ENCODE measurements at regions not wholly inside any gene's neighbourhood (a gene's known extent, or its start where the extent isn't known, plus 50 kb on each side); places are given as distances from the start of the nearest gene placed in this dataset.

- no peak for TF ChIP-seq POLR2AphosphoS5 (IDR thresholded peaks at IDR 0.05)
- TF ChIP-seq TAF1 (IDR thresholded peaks at IDR 0.05; ENCODE audit: low read depth), result no peak
- TF ChIP-seq RAD21 (conservative IDR thresholded peaks at IDR 0.05), result no peak
- TF ChIP-seq, protein P1, sequence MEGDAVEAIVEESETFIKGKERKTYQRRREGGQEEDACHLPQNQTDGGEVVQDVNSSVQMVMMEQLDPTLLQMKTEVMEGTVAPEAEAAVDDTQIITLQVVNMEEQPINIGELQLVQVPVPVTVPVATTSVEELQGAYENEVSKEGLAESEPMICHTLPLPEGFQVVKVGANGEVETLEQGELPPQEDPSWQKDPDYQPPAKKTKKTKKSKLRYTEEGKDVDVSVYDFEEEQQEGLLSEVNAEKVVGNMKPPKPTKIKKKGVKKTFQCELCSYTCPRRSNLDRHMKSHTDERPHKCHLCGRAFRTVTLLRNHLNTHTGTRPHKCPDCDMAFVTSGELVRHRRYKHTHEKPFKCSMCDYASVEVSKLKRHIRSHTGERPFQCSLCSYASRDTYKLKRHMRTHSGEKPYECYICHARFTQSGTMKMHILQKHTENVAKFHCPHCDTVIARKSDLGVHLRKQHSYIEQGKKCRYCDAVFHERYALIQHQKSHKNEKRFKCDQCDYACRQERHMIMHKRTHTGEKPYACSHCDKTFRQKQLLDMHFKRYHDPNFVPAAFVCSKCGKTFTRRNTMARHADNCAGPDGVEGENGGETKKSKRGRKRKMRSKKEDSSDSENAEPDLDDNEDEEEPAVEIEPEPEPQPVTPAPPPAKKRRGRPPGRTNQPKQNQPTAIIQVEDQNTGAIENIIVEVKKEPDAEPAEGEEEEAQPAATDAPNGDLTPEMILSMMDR (IDR thresholded peaks at IDR 0.05; ENCODE audit: poor library complexity, severe bottlenecking), result no peak
- no peak for TF ChIP-seq MXI1 (conservative IDR thresholded peaks at IDR 0.05; ENCODE audit: poor library complexity, severe bottlenecking)
- TF ChIP-seq SMC3 (conservative IDR thresholded peaks at IDR 0.05; ENCODE audit: poor library complexity), result no peak
- no peak for TF ChIP-seq EZH2 (IDR thresholded peaks at IDR 0.05; ENCODE audit: borderline replicate concordance, insufficient read depth, low read length, poor library complexity, severe bottlenecking)
- TF ChIP-seq EP300 (conservative IDR thresholded peaks at IDR 0.05; ENCODE audit: poor library complexity, severe bottlenecking), result no peak
- TF ChIP-seq, protein P2, sequence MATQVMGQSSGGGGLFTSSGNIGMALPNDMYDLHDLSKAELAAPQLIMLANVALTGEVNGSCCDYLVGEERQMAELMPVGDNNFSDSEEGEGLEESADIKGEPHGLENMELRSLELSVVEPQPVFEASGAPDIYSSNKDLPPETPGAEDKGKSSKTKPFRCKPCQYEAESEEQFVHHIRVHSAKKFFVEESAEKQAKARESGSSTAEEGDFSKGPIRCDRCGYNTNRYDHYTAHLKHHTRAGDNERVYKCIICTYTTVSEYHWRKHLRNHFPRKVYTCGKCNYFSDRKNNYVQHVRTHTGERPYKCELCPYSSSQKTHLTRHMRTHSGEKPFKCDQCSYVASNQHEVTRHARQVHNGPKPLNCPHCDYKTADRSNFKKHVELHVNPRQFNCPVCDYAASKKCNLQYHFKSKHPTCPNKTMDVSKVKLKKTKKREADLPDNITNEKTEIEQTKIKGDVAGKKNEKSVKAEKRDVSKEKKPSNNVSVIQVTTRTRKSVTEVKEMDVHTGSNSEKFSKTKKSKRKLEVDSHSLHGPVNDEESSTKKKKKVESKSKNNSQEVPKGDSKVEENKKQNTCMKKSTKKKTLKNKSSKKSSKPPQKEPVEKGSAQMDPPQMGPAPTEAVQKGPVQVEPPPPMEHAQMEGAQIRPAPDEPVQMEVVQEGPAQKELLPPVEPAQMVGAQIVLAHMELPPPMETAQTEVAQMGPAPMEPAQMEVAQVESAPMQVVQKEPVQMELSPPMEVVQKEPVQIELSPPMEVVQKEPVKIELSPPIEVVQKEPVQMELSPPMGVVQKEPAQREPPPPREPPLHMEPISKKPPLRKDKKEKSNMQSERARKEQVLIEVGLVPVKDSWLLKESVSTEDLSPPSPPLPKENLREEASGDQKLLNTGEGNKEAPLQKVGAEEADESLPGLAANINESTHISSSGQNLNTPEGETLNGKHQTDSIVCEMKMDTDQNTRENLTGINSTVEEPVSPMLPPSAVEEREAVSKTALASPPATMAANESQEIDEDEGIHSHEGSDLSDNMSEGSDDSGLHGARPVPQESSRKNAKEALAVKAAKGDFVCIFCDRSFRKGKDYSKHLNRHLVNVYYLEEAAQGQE (IDR thresholded peaks at IDR 0.05; ENCODE audit: borderline replicate concordance), result no peak
- Histone ChIP-seq H3K36me3 (ENCODE audit: insufficient read depth, low read length) (no peaks in the 10 kb centered on the region), H3K4me2 (ENCODE audit: low read length) (no peak overlapping the region), H3K9me2 (ENCODE audit: insufficient read depth, low read length) (no peaks in the 10 kb centered on the region), H3K27me3 (ENCODE audit: insufficient read depth, low read depth, low read length) (no peaks in the 10 kb centered on the region), H3K9ac (ENCODE audit: low read length) (no peak overlapping the region), H3K9me3 (ENCODE audit: low read length) (no peaks in the 10 kb centered on the region), H4K20me1 (ENCODE audit: insufficient read depth) (no peaks in the 10 kb centered on the region), H3K79me2 (replicated peaks; ENCODE audit: insufficient read depth, low read length) (no peaks in the 10 kb centered on the region), H2AFZ (ENCODE audit: low read depth, low read length) (no peak overlapping the region), H3F3A (ENCODE audit: insufficient read depth, low read length, poor library complexity, severe bottlenecking) (no peaks in the 10 kb centered on the region), H3K4me3 (ENCODE audit: low read length) (no peak overlapping the region), H3K27ac (ENCODE audit: low read length) (no peak overlapping the region)
Measured at GRCh38 chr20:4384961-4385360, 135.9 kb upstream of the ADRA1D start.

GRCh38 chr20:4383961-4384360, 134.9 kb upstream of the ADRA1D start:
- Histone ChIP-seq H3K9me2 (ENCODE audit: insufficient read depth, low read length) (no peaks in the 10 kb centered on the region), H3K36me3 (ENCODE audit: insufficient read depth, low read length) (no peaks in the 10 kb centered on the region), H3K9ac (ENCODE audit: low read length) (no peak overlapping the region), H2AFZ (ENCODE audit: low read depth, low read length) (no peak overlapping the region), H3K27ac (ENCODE audit: low read length) (no peak overlapping the region), H3F3A (ENCODE audit: insufficient read depth, low read length, poor library complexity, severe bottlenecking) (no peaks in the 10 kb centered on the region), H3K79me2 (replicated peaks; ENCODE audit: insufficient read depth, low read length) (no peaks in the 10 kb centered on the region), H3K4me2 (ENCODE audit: low read length) (no peak overlapping the region), H3K27me3 (ENCODE audit: insufficient read depth, low read depth, low read length) (no peaks in the 10 kb centered on the region), H3K4me3 (ENCODE audit: low read length) (no peak overlapping the region), H4K20me1 (ENCODE audit: insufficient read depth) (no peaks in the 10 kb centered on the region), H3K9me3 (ENCODE audit: low read length) (no peaks in the 10 kb centered on the region)
- TF ChIP-seq POLR2AphosphoS5 (IDR thresholded peaks at IDR 0.05) (no peak), MXI1 (conservative IDR thresholded peaks at IDR 0.05; ENCODE audit: poor library complexity, severe bottlenecking) (no peak), EZH2 (IDR thresholded peaks at IDR 0.05; ENCODE audit: borderline replicate concordance, insufficient read depth, low read length, poor library complexity, severe bottlenecking) (no peak)

- H3K36me3 ChIP-seq (ENCODE audit: insufficient read depth, low read length), result no peaks in the 10 kb centered on the region
- H3K79me2 ChIP-seq (replicated peaks; ENCODE audit: insufficient read depth, low read length), result no peaks in the 10 kb centered on the region
- no peak overlapping the region for H2AFZ ChIP-seq (ENCODE audit: low read depth, low read length)
Measured at GRCh38 chr20:4375881-4376280, 126.8 kb upstream of the ADRA1D start.

More at GRCh38 chr20:4375881-4376280, 126.8 kb upstream of the ADRA1D start:
- H3K9ac ChIP-seq (ENCODE audit: low read length), result no peak overlapping the region
- H3K27me3 ChIP-seq (ENCODE audit: insufficient read depth, low read depth, low read length), result no peaks in the 10 kb centered on the region
- no peak overlapping the region for H3K4me3 ChIP-seq (ENCODE audit: low read length)
- no peaks in the 10 kb centered on the region for H3K9me3 ChIP-seq (ENCODE audit: low read length)
- H4K20me1 ChIP-seq (ENCODE audit: insufficient read depth), result no peaks in the 10 kb centered on the region
- no peak for TF ChIP-seq EP300 (conservative IDR thresholded peaks at IDR 0.05; ENCODE audit: poor library complexity, severe bottlenecking)
- no peak for TF ChIP-seq POLR2AphosphoS5 (IDR thresholded peaks at IDR 0.05)
- TF ChIP-seq MXI1 (conservative IDR thresholded peaks at IDR 0.05; ENCODE audit: poor library complexity, severe bottlenecking), result no peak
- TF ChIP-seq EZH2 (IDR thresholded peaks at IDR 0.05; ENCODE audit: borderline replicate concordance, insufficient read depth, low read length, poor library complexity, severe bottlenecking), result no peak
- H3F3A ChIP-seq (ENCODE audit: insufficient read depth, low read length, poor library complexity, severe bottlenecking), result no peaks in the 10 kb centered on the region
- H3K9me2 ChIP-seq (ENCODE audit: insufficient read depth, low read length), result no peaks in the 10 kb centered on the region
- H3K27ac ChIP-seq (ENCODE audit: low read length), result no peak overlapping the region
- H3K4me2 ChIP-seq (ENCODE audit: low read length), result no peak overlapping the region
